ENCODE measurements at regions not wholly inside any gene's neighbourhood (a gene's known extent, or its start where the extent isn't known, plus 50 kb on each side); places are given as distances from the start of the nearest gene placed in this dataset.

DNA sequence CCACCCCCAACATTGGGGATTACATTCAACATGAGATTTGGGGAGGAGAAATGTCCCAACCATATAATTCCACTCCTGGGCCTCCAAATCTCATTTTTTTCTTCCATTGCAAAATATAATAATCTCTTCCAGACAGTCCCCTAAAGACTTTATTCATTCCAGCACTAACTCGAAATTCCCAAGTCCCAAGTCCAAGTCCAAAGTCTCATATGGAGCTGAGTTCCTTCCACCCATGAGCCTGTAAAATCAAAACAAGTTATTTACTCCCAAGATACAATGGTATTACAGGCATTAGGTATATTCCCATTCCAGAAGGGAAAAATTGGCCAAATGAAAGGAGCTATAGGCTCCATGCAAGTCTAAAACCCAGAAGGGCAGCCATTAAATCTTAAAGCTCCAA is 56.7 kb downstream of the P2RY1 start:
- TF ChIP-seq, protein P1, sequence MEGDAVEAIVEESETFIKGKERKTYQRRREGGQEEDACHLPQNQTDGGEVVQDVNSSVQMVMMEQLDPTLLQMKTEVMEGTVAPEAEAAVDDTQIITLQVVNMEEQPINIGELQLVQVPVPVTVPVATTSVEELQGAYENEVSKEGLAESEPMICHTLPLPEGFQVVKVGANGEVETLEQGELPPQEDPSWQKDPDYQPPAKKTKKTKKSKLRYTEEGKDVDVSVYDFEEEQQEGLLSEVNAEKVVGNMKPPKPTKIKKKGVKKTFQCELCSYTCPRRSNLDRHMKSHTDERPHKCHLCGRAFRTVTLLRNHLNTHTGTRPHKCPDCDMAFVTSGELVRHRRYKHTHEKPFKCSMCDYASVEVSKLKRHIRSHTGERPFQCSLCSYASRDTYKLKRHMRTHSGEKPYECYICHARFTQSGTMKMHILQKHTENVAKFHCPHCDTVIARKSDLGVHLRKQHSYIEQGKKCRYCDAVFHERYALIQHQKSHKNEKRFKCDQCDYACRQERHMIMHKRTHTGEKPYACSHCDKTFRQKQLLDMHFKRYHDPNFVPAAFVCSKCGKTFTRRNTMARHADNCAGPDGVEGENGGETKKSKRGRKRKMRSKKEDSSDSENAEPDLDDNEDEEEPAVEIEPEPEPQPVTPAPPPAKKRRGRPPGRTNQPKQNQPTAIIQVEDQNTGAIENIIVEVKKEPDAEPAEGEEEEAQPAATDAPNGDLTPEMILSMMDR (IDR thresholded peaks at IDR 0.05; ENCODE audit: low read depth, low read length) = no peak

DNA sequence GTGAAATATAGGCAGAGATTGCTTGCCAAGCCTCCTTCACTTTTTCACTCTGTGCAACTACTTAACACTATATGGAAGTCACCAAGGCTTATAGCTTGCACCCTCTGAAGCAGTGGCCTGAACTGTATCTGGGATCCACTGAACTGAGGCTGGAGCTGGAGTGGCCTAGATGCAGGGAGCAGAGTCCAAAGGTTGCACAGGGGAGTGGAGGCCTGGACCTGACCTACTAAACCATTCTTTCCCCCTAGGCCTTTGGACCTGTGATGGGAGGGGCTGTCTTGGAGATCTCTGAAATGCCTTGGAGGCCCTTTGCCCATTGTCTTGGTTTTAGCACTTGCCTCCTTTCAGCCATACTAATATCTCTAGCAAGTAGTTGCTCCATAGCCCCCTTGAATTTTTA is 57.5 kb downstream of the P2RY1 start:
- H3K4me3 ChIP-seq (ENCODE audit: low read depth, low read length) = no peak overlapping the region
- TF ChIP-seq, protein P1 (IDR thresholded peaks at IDR 0.05; ENCODE audit: low read depth, low read length) = no peak

More for the DNA sequence above, 56.7 kb downstream of the P2RY1 start:
- no peak overlapping the region for H3K4me3 ChIP-seq (ENCODE audit: low read depth, low read length)

DNA sequence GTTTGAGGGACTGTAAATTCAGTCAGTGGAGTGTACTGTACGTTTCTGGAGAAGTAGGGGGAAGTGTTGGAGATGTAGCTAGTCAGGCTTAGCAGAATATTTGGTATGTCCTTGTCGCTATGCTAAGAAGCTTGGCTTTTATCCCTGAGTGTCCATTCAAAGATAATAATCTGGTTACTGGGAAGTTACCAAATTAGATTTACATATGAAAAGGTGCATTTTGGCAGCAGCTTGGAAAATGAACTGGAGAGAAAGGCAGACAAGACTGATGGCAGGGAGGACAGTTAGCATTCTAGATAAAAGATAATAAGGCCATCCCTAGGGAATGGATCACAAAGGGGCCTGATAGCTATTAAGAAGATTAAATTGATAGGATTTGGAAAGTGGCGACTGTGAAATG is 58.7 kb downstream of the P2RY1 start:
- TF ChIP-seq, protein P1 (IDR thresholded peaks at IDR 0.05; ENCODE audit: low read depth, low read length) = no peak
- no peak overlapping the region for H3K4me3 ChIP-seq (ENCODE audit: low read depth, low read length)

DNA sequence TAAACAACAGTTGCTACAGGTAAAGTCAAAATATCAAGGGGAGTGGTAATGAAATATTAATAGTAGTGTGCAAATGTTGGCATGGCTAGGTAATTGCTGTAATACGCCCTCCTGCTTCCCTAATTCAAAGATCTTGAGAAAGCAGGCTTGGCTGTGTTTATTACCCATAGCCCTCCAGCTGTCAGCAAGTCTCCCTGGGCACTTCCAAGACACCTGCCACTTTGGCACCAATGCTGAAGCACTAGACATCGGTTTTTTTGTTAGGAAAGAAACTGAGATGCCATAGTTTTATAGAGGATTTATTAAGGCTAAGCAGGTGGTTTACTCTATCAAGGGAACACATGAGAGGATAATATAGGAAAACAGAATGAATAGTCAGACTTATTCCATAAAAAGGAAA is 64.4 kb downstream of the P2RY1 start:
- TF ChIP-seq, protein P1 (IDR thresholded peaks at IDR 0.05; ENCODE audit: low read depth, low read length) = no peak
- no peak overlapping the region for H3K4me3 ChIP-seq (ENCODE audit: low read depth, low read length)

DNA sequence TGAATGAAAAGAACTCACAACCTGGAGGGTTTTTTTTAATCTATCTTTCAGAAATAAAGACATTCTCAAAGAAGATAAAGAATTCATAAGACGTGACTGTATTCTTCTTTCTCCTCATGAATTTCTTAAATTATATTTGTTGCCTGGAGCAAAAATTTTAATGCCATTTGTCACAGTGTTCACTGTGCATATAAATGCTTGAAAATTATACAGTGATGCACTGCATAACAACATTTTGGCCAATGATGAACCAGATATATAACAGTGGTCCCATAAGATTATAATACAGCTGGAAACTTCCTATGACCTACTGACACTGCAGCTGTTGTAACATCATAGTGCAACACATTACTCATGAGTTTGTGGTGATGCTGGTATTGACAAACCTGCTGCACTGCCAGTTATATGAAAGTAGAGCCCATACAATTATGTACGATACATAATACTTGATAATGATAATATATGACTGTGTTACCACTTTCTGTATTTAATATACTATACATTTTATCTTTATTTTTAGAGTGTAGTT is 67.3 kb downstream of the P2RY1 start:
- no peak overlapping the region for H3K4me3 ChIP-seq (ENCODE audit: low read depth, low read length)
- TF ChIP-seq, protein P1 (IDR thresholded peaks at IDR 0.05; ENCODE audit: low read depth, low read length) = no peak

DNA sequence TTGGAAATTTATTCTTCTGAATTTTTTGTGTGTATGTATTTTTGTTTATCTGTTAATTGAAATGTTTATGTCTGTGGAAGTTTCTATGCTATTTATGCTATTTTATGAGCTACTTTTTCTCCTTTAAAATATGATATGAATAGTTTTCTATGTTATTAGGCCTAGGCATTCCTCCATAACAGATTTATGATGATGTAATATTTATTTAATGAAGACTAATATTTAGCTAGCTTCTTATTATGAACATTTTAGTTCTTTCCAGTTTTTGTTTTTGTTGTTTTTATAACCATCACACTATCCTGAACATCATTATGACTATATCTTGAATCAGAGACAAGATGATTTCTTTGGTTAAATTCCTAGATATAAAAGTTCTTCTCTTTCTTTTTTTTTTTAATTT is 70.7 kb downstream of the P2RY1 start:
- H3K4me3 ChIP-seq (ENCODE audit: low read depth, low read length) = no peak overlapping the region
- TF ChIP-seq, protein P1 (IDR thresholded peaks at IDR 0.05; ENCODE audit: low read depth, low read length) = no peak

DNA sequence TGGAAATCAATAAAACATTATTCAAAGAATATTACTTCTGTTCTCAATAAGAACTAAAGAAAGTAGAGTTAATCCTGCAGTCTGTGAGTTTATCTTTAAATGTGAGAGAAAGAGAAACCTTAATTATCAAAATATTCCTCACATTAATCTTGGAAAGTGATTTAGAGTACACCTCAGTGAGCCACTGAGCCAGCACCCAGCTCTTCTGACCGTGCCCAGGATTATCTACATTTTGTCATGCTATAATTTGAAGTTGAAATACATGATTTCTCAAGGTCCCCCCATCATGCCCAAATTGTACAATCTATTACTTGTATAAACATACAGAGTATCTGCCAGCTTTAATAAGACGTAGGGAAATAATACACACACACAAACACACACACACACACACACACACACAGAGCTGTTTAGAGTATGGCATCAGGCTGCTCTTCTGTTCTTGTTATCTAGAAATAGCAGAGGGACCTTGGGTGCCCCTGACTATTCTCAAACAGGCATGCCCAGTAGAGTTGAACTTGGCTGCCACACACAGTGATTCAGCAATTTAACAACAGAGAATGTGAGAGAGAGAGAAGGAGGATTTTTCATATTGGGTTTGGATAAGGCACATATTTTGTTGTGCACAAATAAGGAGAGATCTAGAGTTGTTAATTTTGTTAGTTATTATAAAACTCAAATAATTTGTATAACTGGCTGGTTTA is 74.4 kb downstream of the P2RY1 start:
- TF ChIP-seq, protein P1 (IDR thresholded peaks at IDR 0.05; ENCODE audit: low read depth, low read length) = no peak
- no peak overlapping the region for H3K4me3 ChIP-seq (ENCODE audit: low read depth, low read length)

All from WI38 (cell line).